Activated naive CD4-positive, alpha-beta T cell treated with anti-CD3 and anti-CD28 coated beads, Interleukin-2, amount 50 U/mL, for 24 hours (primary cell): ENCODE measurements at regions not wholly inside any gene's neighbourhood (a gene's known extent, or its start where the extent isn't known, plus 50 kb on each side); places are given as distances from the start of the nearest gene placed in this dataset.

Source experiments
- H3K27ac Mint-ChIP-seq: one replicate; pipeline ENCODE4 v1.8.0; 2021; ENCODE audit warnings: mild to moderate bottlenecking, mixed read lengths
- H3K27me3 Mint-ChIP-seq: one replicate; pipeline ENCODE4 v1.8.0; 2021; ENCODE audit warnings: mixed read lengths
- H3K36me3 Mint-ChIP-seq: one replicate; pipeline ENCODE4 v1.8.0; 2021; ENCODE audit warnings: mixed read lengths
- H3K4me1 Mint-ChIP-seq: one replicate; pipeline ENCODE4 v1.8.0; 2021; ENCODE audit warnings: mixed read lengths
- H3K4me3 Mint-ChIP-seq: one replicate; pipeline ENCODE4 v1.8.0; 2021; ENCODE audit warnings: mild to moderate bottlenecking, mixed read lengths
- H3K9me3 Mint-ChIP-seq: one replicate; pipeline ENCODE4 v1.8.0; 2021; ENCODE audit warnings: mixed read lengths

DNA sequence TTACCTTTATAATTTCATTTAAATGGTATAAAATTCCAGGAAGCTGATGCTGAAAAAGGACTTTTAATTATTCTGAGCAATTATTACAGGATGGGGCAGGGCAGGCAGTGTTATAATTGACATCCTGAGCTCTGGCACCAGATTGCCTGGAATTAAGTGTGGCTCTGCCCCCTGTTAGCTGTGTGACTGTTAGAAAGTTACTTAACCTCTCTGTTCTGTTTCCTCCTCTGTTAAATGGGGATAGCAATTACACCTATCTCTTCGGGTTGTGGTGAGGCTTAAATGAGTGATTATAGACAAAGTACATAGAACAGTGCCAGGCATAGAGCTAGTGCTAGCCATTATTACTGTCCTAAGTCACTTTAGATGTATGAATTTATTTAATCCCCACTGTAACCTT, 327.3 kb downstream of the SMAD2 start:
- no peaks in the 10 kb centered on the region for H3K4me1 Mint-ChIP-seq
- H3K4me3 Mint-ChIP-seq: no peak overlapping the region
- peaks cover 1% of the 10 kb centered on the region for H3K27me3 Mint-ChIP-seq
- no peaks in the 10 kb centered on the region for H3K36me3 Mint-ChIP-seq
- H3K27ac Mint-ChIP-seq: no peak overlapping the region
- H3K9me3 Mint-ChIP-seq: no peaks in the 10 kb centered on the region

DNA sequence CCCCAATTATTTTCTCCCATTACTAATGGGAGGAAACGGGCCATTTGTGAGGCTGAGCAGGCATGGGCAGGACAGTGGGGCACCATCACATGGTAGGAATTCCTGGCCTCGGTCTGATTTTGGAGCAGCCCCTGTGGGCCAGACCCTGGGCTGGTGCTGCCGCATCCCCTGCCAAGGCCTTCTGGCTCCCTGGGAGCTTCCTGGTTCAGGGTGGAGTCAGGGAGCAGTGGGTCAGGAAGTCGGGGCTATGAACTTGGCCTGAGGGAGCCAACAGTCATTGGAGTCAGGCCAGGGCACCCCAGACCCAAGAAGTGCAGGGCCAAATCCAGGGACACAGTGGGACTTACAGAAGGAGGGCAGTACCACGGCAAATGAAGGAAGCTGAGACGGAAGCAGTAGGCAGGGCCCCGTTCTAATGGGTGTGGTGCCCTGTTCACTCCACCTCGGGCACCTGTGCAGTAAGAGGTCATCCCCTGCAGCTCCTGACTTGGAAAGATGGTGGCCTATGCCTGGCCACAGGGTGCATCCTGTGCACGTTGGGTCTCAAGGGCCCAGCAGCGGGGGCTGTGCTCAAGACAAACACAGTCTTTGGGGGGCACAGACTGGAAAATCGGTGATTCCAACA, 328.1 kb downstream of the SMAD2 start:
- H3K4me1 Mint-ChIP-seq: no peaks in the 10 kb centered on the region
- H3K27ac Mint-ChIP-seq: no peak overlapping the region
- no peaks in the 10 kb centered on the region for H3K36me3 Mint-ChIP-seq
- peaks cover 1% of the 10 kb centered on the region for H3K27me3 Mint-ChIP-seq
- no peak overlapping the region for H3K4me3 Mint-ChIP-seq
- no peaks in the 10 kb centered on the region for H3K9me3 Mint-ChIP-seq

DNA sequence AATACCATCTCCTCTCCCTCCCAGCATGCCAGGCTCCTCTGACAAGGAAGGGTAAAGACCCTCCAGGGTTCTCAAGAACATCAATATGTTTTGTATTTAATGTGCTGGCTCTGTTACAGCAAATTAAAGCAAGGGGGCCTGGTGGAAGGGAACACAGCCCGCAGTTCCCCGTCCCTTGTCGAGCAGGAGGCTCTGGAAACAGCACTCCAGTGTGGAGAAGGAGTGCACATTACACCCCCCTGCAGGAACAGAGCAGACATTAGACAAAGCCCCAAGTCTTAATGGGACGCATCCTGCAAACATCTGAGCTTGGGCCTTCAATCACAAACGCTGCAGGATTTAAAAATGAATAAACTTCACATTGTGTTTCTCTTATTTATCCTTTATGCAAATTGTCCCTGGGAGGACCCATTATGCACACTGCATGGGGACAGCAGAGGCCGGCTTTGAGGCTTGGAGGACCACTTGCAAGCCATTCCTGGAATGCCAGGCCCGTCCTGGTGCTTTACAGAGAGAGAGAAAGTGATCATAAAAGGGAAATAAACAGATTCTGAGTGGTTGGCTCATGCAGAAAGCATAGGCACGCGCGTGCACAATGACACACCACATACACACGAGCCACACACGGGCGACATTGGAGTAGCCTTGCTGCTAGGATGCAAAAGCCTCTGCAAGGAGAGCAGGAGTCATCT, 328.7 kb downstream of the SMAD2 start:
- Mint-ChIP-seq H3K27ac (no peak overlapping the region), H3K36me3 (no peaks in the 10 kb centered on the region), H3K4me3 (no peak overlapping the region)

DNA sequence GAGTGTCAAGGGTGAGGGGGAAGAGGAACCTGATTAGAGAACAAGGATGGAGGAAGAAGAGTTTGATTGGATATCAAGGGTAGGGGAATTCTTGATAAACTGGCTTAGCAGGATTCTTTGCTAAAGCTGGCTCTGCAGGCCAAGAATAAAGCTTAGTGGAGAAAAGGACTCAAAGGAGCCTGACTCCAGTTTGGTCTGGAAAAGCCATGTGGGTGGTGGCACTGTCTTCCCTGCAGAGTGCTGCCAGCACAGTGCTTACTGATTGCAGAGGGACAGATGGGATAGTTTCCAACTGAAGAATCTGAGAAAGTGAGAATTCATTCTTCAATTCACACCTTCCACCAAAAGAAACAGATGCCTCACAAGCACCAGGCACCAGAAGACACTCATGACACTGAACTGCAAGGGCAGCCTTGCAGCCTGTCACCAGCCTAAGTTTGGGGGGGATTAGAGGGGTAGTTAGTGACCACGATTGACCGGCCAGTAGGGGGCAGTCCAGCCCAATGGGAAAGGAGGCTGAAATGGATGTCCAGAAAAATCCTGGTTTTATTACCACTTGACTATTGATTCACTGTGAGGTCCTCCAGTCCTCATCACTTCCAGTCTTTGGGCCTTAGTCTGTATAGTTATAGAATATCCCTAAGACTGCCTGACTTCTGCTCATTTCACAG, 334.5 kb downstream of the SMAD2 start:
- H3K36me3 Mint-ChIP-seq: no peaks in the 10 kb centered on the region
- H3K4me3 Mint-ChIP-seq: no peak overlapping the region
- H3K27ac Mint-ChIP-seq: no peak overlapping the region

More for the DNA sequence above, 328.7 kb downstream of the SMAD2 start:
- H3K9me3 Mint-ChIP-seq: no peaks in the 10 kb centered on the region
- H3K4me1 Mint-ChIP-seq: no peaks in the 10 kb centered on the region
- peaks cover 1% of the 10 kb centered on the region for H3K27me3 Mint-ChIP-seq

DNA sequence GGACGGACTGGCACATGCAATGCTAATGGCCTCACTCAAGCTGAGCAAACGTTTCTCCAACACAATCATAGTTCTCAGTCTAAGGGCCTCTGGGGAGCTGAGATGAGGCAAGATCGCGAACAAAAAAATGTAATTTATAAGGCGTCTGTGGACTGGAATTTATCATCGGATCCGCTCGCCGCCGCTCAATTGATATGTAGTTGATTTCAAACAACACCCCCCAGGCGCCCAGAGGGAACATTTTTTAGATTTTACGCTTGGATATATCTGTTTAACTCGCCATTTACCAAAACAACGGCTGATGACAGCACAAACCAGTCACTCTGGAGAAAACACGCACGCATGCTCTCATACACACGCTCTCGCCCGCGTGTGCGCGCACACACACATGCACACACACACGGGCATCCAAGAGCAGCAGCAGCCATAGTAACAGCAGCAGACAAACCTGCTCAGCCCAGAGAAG, 335.8 kb downstream of the SMAD2 start:
- Mint-ChIP-seq H3K4me1 (no peaks in the 10 kb centered on the region), H3K4me3 (no peak overlapping the region), H3K27me3 (peaks cover 17% of the 10 kb centered on the region), H3K27ac (no peak overlapping the region), H3K9me3 (no peaks in the 10 kb centered on the region), H3K36me3 (no peaks in the 10 kb centered on the region)

More for the DNA sequence above, 334.5 kb downstream of the SMAD2 start:
- no peaks in the 10 kb centered on the region for H3K4me1 Mint-ChIP-seq
- H3K27me3 Mint-ChIP-seq: peaks cover 17% of the 10 kb centered on the region
- H3K9me3 Mint-ChIP-seq: no peaks in the 10 kb centered on the region

DNA sequence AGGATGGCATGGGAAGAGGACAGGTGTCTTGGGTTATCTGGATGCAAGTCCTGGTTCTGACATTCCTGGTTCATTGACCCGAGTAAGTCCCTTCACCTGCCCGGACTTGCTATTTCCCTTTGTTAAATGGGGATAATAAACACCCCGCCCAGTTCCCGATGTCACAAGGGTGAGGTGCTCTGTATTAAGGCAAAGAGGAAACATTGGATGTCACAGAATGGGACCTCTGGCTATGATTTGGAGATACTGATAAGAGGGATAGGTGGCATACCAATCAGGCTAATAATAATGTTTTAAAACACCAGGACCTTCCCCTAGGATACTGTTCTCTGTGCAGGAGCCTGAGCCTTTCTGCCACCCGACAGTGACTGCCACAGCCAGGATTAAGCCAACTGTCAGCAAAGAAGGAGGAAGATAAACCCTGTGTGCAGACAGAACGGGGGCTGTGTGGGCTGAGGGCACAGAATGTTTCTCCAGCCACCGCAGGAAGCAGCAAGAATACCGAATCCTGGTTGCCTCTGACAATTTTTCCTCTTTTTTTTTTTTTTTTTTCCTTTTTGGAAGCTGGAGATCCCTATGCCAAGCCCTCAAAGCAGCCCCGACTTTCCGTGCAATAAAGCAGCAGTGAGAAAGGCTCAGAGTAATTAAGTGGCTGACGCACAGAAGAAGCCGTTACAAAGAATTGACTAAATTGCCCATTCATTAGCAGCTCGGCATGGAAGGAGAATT, 336.6 kb downstream of the SMAD2 start:
- H3K4me3 Mint-ChIP-seq: no peak overlapping the region
- no peaks in the 10 kb centered on the region for H3K4me1 Mint-ChIP-seq
- H3K9me3 Mint-ChIP-seq: no peaks in the 10 kb centered on the region
- no peaks in the 10 kb centered on the region for H3K36me3 Mint-ChIP-seq
- H3K27me3 Mint-ChIP-seq: peaks cover 17% of the 10 kb centered on the region
- H3K27ac Mint-ChIP-seq: no peak overlapping the region

DNA sequence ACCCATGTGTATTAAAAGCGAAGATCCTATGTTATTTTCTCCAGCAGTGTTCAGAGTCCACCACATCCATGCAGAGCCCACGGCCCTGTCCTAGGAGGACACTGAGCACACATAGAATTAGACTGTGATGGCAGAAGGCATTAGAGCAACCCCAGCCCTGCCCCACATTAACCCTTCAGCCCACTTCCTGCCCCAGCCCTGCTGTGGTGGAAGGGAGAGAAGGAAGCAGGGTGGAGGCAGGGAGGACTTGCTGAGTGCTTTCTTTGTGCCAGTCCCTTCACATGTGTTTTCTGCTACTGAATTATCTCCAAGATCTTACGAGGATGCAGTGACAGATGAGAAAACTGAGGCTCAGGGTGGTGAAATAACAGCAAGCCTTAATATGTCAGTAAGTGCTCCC, 339.0 kb downstream of the SMAD2 start:
- Mint-ChIP-seq H3K27ac (no peak overlapping the region), H3K4me1 (no peaks in the 10 kb centered on the region), H3K9me3 (no peaks in the 10 kb centered on the region), H3K27me3 (peaks cover 19% of the 10 kb centered on the region), H3K36me3 (no peaks in the 10 kb centered on the region), H3K4me3 (no peak overlapping the region)

DNA sequence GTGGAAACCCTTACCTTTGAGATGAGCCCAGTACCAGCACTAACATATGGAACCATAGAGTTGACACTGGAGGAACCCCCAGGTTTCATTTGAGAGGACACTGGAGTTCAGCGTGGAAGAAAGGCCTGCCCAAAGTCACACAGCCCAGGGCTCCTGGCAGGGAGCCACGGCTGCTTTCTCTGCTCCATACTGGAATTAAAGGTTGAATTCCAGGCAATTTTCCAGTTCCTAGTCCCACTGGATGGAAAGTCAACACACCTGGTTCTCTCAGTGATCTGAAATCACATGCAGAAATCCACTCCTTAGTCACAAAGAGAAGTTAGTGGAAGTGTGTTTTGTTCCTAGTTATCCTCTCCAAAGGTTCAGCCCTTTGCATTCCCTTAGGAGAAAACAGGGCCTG, 336.1 kb upstream of the SKOR2 start:
- Mint-ChIP-seq H3K27ac (no peak overlapping the region), H3K9me3 (no peaks in the 10 kb centered on the region), H3K36me3 (no peaks in the 10 kb centered on the region), H3K4me3 (no peak overlapping the region), H3K27me3 (peaks cover 16% of the 10 kb centered on the region), H3K4me1 (no peaks in the 10 kb centered on the region)

DNA sequence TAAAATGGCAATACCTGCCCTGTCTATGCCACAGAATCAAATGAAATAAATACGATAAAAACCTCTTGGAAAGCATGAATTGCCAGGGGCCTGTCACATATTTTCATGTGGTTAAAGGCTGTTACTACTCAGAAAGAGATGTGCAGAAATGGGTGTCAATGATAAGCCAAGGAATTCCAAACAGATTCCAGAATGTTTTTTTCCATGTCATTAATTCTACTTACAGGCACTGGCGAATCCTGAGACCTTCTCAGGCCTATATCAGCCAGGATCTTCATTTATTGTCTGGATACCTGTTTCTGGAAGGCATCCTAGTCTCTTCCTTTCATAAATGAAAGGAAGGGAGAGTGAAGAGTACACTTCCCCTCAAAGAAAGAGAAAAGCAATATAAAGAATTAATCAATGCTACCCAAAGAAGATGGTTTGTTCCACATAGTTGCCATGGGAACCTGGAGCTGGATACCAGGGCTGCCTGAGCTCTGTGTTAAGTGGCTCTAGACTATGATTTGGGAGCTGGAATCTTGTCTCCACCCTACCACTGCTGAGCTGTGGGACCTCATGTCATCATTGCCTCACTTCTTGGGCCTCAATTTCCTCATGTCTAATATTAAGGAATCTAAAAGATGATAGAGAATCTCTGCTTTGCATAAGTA, 335.1 kb upstream of the SKOR2 start:
- Mint-ChIP-seq H3K36me3 (no peaks in the 10 kb centered on the region), H3K27me3 (peaks cover 11% of the 10 kb centered on the region), H3K4me1 (no peaks in the 10 kb centered on the region), H3K4me3 (no peak overlapping the region), H3K27ac (no peak overlapping the region), H3K9me3 (no peaks in the 10 kb centered on the region)

DNA sequence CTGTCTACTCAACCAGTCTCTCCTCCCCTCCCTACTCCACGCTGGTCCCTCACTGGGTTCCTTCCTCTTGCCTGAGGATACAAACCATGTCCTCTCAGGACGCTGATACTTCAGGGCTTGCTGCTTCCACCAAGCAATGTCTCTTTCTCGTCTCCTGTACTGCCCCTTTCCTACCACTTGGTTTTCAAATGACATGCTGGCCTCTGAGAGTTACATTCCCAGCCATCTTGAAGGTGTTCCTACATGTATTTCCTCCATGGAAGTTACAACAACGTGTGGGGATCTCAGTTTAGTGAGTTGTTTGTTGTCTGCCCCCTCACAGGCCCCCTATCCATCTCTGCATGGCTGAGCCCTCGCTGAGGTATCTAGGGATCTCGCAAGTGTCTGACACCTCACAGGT, 334.5 kb upstream of the SKOR2 start:
- no peaks in the 10 kb centered on the region for H3K9me3 Mint-ChIP-seq
- H3K27ac Mint-ChIP-seq: no peak overlapping the region
- H3K4me1 Mint-ChIP-seq: no peaks in the 10 kb centered on the region
- H3K4me3 Mint-ChIP-seq: no peak overlapping the region
- H3K27me3 Mint-ChIP-seq: peaks cover 10% of the 10 kb centered on the region
- H3K36me3 Mint-ChIP-seq: no peaks in the 10 kb centered on the region

DNA sequence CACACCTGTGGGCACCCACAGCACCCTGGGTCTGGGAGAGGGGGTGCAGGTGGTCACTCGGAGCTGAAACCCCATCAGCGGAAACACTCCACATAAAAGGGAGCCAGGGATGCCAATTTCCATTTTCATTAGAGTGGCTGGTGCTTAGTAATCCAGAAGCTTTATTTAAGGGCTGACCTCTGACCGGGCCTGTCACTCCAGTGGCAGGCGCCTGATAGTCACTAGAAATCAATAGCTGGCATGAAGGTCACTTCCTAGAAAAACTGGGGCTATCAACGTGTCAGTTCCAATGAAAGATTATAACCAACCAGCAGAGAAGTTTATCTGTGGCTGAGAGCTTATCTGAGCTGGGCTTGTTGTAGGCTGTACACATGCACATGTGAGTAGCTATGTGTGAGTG, 333.7 kb upstream of the SKOR2 start:
- Mint-ChIP-seq H3K27me3 (peaks cover 11% of the 10 kb centered on the region), H3K27ac (no peak overlapping the region), H3K36me3 (no peaks in the 10 kb centered on the region), H3K9me3 (no peaks in the 10 kb centered on the region), H3K4me1 (no peaks in the 10 kb centered on the region), H3K4me3 (no peak overlapping the region)

DNA sequence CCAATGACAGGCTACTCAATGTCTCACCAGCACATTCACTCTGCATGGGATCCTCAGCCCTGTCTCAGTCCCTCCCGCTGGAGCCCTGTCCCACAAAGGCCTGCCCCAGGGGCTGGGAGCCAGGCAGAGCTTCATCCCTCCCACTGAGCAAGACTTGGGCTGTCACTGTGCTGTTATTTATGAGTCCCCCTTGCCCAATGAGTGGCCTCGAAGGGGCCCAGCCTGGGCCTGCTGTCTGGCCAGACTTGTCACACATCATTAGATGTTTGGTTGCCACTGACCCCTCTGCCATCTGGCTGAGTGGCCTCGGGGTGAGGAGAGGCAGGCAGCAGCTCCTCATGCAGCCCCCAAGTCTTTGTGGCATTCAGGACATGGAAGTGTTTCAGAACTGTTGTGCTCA, 330.6 kb upstream of the SKOR2 start:
- Mint-ChIP-seq H3K4me3 (no peak overlapping the region), H3K36me3 (no peaks in the 10 kb centered on the region), H3K4me1 (no peaks in the 10 kb centered on the region), H3K27me3 (peaks cover 11% of the 10 kb centered on the region), H3K27ac (no peak overlapping the region), H3K9me3 (no peaks in the 10 kb centered on the region)

DNA sequence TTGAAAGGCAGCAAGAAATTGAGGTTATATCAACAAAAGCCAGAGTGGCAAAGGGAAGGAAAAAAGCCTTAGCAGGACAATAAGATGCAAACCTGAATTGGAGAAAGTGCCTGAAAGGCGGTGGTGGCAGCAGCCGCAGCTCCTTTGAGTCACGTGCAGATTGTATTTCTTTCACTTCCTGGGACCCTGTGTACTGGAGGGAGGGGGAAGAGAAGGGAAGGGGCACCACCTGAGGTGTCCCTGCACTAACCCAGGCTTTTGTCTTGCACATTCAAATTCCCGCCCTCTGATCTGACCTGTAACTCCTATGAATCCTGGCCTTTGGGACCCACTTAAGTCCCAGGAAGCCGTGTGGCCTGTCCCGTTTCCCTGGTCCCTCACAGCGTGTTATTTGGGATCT, 326.1 kb upstream of the SKOR2 start:
- Mint-ChIP-seq H3K36me3 (no peaks in the 10 kb centered on the region), H3K9me3 (no peaks in the 10 kb centered on the region), H3K4me1 (no peaks in the 10 kb centered on the region), H3K4me3 (no peak overlapping the region), H3K27ac (no peak overlapping the region), H3K27me3 (peaks cover 5% of the 10 kb centered on the region)

DNA sequence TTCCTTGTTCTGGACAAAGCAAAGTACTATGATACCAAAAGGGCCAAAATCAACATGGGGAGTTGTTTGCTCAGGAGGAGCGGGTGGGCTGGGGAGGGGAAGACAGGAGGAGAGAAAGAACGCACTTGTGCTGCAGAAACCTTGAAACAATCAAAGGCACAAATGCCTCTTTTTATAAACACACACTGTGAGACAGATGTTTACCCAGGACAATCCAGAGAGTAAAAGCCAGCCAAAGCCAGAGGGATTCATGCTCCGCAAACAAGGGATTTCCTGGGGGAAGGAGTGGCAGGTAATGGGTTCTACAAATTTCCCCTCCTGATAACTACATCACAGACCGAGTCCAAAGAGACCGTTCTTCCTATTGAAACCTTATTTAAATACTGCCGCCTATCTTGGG, 323.5 kb upstream of the SKOR2 start:
- H3K4me3 Mint-ChIP-seq: no peak overlapping the region
- no peak overlapping the region for H3K27ac Mint-ChIP-seq
- H3K9me3 Mint-ChIP-seq: no peaks in the 10 kb centered on the region
- H3K36me3 Mint-ChIP-seq: no peaks in the 10 kb centered on the region
- H3K27me3 Mint-ChIP-seq: peaks cover 3% of the 10 kb centered on the region
- no peaks in the 10 kb centered on the region for H3K4me1 Mint-ChIP-seq

DNA sequence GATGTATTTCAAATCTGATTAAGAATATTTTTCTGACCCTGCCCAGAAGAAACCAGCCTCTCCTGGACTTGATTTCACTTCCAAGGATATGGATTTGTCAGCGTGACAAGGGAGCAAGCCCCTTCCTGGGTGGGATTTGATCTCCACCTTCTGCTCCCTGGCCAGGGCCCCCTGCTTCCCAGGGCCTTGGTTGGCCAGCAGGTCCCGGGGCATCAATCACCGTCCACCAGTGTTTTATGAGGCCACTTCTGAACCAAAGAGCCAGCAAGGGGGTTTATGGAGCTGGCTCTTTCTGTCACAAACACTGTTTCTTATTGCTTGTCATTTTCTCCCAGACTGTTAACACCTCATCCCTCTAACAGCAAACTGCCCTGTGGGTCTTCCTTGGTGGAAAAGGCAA, 320.5 kb upstream of the SKOR2 start:
- Mint-ChIP-seq H3K27me3 (peaks cover 3% of the 10 kb centered on the region), H3K4me3 (no peak overlapping the region), H3K36me3 (no peaks in the 10 kb centered on the region), H3K9me3 (no peaks in the 10 kb centered on the region), H3K4me1 (no peaks in the 10 kb centered on the region), H3K27ac (no peak overlapping the region)
